ENCODE measurements at regions not wholly inside any gene's neighbourhood (a gene's known extent, or its start where the extent isn't known, plus 50 kb on each side); places are given as distances from the start of the nearest gene placed in this dataset.

- in situ Hi-C loops (cut with MboI; ENCODE audit: low sequenced_read_pairs, unreplicated experiment) = no loop called here
- TF ChIP-seq CTCF (IDR thresholded peaks at IDR 0.05; ENCODE audit: borderline replicate concordance, control extremely low read depth, extremely low read depth, insufficient read depth, missing control alignments) = no peak
- no peak for DNase-seq (ENCODE audit: low spot score)
Measured at GRCh38 chr12:60415351-60415750, 819.5 kb downstream of the SLC16A7 start.

- in situ Hi-C loops (cut with MboI; ENCODE audit: low sequenced_read_pairs, unreplicated experiment) = no loop called here
- DNase-seq (ENCODE audit: low spot score) = no peak
- no peak for TF ChIP-seq CTCF (IDR thresholded peaks at IDR 0.05; ENCODE audit: borderline replicate concordance, control extremely low read depth, extremely low read depth, insufficient read depth, missing control alignments)
Measured at GRCh38 chr12:60419986-60420385, 824.2 kb downstream of the SLC16A7 start.

GRCh38 chr12:60421741-60422140, 825.9 kb downstream of the SLC16A7 start:
- no peak for TF ChIP-seq CTCF (IDR thresholded peaks at IDR 0.05; ENCODE audit: borderline replicate concordance, control extremely low read depth, extremely low read depth, insufficient read depth, missing control alignments)
- DNase-seq (ENCODE audit: low spot score) = no peak

GRCh38 chr12:60437297-60437696, 841.5 kb downstream of the SLC16A7 start:
- no peak for DNase-seq (ENCODE audit: low spot score)
- in situ Hi-C loops (cut with MboI; ENCODE audit: low sequenced_read_pairs, unreplicated experiment) = no loop called here
- TF ChIP-seq CTCF (IDR thresholded peaks at IDR 0.05; ENCODE audit: borderline replicate concordance, control extremely low read depth, extremely low read depth, insufficient read depth, missing control alignments) = no peak

More at GRCh38 chr12:60421741-60422140, 825.9 kb downstream of the SLC16A7 start:
- in situ Hi-C loops (cut with MboI; ENCODE audit: low sequenced_read_pairs, unreplicated experiment) = no loop called here

- in situ Hi-C loops (cut with MboI; ENCODE audit: low sequenced_read_pairs, unreplicated experiment) = no loop called here
- TF ChIP-seq CTCF (IDR thresholded peaks at IDR 0.05; ENCODE audit: borderline replicate concordance, control extremely low read depth, extremely low read depth, insufficient read depth, missing control alignments) = no peak
- no peak for DNase-seq (ENCODE audit: low spot score)
Measured at GRCh38 chr12:60441577-60441976, 845.7 kb downstream of the SLC16A7 start.

GRCh38 chr12:60451457-60451856, 855.6 kb downstream of the SLC16A7 start:
- in situ Hi-C loops (cut with MboI; ENCODE audit: low sequenced_read_pairs, unreplicated experiment) = no loop called here
- TF ChIP-seq CTCF (IDR thresholded peaks at IDR 0.05; ENCODE audit: borderline replicate concordance, control extremely low read depth, extremely low read depth, insufficient read depth, missing control alignments) = no peak
- no peak for DNase-seq (ENCODE audit: low spot score)

- no peak for TF ChIP-seq CTCF (IDR thresholded peaks at IDR 0.05; ENCODE audit: borderline replicate concordance, control extremely low read depth, extremely low read depth, insufficient read depth, missing control alignments)
- no peak for DNase-seq (ENCODE audit: low spot score)
- in situ Hi-C loops (cut with MboI; ENCODE audit: low sequenced_read_pairs, unreplicated experiment) = no loop called here
Measured at GRCh38 chr12:60465060-60465459, 869.2 kb downstream of the SLC16A7 start.

Data from GM13976 (cell line).